ENCODE measurements at regions not wholly inside any gene's neighbourhood (a gene's known extent, or its start where the extent isn't known, plus 50 kb on each side); places are given as distances from the start of the nearest gene placed in this dataset.

DNA sequence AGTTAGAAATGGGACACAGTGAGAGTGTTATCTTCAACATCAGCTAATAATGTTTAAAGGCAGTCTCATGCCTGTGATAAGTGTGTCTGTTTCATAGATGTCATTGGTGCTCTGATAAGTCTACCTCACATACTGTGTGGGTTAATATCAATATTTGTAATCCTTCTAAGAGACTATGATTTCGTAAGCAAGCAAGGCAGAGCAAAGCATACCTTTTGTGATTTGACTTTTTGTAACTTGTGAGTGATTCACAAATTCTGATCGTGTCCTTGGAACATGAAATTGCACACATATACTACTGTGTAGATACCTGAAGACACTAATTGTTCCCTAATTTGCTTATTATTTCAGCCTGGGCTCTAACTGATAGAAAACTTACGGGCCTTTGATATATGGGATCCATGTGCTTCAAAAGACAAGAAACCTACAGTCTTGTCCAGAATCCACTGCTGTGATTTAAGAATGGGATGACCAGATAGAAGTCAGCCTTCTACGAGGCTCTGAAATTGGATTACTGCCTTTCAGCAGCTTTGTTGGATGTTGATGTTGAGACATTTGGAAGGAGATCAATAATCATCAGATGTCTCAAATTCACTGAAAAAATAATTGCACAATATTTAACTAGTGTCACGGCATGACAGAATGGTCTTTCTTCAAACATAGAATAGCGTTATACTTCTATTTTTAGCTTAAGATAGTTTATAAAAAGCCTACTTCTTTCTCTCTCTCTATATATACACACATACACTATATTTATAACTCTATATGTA lies 63.2 kb upstream of the KLF6 start:
- intact Hi-C loops (cut with micrococcal nuclease), result no loop called here

DNA sequence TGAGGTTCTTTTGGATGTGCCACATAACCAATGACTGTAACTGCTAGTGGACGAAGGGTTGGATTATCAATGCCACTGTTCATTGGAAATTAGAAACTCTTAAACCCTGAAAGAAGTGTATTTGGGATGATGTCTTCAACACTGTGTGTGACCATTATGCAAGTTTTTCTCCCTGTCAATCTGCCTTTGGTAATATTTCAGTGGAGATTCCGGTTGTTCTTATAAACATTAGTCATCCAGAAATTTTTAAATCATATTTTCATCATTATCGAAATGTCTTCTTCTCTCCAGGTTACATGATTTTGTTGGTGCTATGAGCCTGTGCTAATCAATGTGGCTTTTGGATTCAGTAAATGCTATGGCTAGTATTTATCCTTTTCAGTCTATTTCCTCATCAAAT lies 61.7 kb upstream of the KLF6 start:
- intact Hi-C loops (cut with micrococcal nuclease), result no loop called here

DNA sequence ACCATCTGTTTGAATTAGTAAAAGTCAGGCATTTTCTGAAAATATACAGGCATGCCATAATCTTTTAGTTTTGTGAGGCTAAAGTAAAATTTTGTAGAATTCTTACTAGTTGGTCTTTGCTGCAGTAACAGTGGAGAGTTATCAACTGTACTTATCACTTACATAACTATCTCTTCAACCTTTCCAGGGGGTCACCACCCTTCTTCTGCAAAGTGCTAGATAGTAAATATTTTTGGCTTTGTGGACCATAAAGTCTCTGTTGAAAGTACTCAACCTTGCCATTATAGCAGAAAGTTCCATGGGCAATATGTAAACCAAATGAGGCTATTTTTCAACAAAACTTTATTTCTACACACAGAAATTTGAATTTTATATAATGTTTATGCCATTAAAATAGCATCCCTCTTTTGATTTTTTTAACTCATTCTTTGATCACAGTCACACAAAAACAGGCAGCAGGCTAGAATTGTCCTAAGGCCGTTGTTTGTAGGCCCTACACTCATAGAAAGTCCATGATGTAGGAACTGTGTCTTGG lies 59.5 kb upstream of the KLF6 start:
- intact Hi-C loops (cut with micrococcal nuclease), result no loop called here

DNA sequence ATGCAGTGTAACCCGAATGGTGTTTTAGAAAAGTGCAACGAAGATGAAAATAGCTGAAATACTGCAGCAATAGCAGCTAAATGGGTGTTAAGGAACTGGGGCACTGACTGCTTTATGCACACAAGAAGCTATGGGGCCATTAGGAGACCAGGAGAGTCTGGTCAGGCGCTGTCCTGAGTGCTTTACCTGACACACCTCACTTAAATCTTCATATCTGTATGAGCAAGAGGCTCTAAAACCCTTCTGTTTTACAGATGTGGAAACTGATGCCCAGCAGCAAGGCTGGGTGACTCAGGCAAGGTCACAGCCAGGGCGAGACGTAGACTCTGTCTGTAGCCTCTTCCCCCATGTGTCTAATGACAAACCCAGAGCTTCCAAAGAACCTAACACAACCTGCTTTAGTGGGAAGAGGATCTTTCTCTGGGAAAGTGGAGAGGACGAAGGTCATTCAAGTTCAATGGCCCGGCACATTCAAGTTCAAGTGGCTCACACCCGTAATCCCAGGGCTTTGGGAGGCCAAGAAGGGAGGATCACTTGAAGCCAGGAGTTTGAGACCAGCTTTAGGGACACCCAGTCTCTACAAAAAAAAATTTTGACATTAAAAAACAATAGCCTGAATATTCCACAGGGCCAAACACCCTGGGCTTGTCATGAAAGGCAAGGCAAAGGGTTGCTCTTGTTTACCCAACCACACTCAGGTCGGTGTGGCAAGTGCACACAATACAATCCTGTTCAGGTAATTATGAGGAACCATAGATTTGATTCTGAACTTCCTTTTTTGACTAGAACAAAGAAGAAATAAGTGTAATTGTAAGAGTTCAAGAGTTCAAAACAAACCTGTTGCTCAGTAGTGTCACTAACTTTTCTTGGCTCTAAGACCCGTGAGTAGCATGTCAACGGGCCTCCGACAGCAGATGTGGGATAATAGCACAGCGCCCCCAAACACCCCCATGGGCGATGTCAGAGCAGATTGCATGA lies 53.7 kb upstream of the KLF6 start:
- intact Hi-C loops (cut with micrococcal nuclease), result no loop called here

DNA sequence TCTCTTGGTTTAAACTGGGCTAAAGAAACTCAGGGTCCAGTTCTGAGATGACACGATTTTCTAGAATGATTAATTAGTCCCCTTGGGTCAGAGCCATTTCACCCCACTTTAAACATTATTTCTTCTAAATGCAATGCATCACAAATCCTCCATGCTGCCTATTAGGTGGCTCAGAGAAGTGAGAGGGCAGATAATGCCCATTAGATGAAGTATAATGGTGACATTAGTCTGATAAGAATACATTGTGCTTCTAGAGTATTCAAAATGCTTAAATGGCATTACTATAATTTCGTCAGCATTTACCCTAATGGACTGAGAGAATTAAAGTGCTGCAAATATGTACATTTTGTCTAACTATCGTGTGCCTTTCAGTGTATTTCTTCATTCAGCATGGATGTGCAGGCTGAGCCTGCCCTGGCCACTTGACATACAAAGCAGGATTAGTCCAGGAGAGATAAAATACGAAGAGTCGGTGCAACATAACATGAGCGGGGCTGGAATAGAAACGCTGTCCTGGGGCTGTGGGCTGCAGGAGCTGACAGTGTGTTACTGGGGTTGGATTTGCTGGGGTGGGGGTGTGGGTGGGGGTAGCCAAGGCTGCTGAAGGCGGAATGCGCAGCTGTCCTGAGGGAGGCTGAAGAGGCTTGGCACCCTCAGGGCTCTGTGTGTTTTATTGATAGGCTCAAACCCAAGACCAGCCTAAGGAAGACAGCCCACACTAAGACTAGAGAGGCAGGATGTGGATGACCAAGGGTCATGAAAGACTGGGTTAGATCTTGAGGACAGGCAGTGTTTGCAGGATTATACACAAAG lies 52.8 kb upstream of the KLF6 start:
- intact Hi-C loops (cut with micrococcal nuclease), result no loop called here

DNA sequence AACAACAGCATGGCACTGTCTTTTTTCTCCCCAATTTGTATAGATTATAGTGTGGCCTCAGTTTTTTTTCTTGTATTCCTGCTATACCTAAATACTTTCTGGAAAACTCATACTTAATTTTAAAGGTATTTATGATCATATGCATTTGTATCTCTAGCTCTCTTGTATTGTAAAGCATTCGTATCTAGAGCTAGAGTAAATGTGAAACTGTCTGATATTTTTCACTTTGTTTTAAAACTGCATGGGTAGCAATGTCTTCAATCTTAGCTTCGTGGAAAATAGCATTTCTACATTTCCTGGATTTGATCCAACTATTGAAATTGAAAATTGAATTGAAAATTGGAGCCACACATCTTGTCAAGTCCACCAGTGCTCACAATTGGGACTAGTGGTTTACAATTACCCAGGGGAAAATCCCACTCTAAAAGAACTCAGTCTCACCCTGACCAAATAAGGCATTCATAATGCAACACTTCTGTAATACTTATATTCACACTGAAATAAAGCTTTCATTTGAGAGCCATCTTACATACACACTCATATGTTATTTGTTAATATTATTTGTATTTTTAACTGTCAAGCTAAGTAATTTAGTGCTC lies 51.3 kb upstream of the KLF6 start:
- intact Hi-C loops (cut with micrococcal nuclease), result no loop called here

DNA sequence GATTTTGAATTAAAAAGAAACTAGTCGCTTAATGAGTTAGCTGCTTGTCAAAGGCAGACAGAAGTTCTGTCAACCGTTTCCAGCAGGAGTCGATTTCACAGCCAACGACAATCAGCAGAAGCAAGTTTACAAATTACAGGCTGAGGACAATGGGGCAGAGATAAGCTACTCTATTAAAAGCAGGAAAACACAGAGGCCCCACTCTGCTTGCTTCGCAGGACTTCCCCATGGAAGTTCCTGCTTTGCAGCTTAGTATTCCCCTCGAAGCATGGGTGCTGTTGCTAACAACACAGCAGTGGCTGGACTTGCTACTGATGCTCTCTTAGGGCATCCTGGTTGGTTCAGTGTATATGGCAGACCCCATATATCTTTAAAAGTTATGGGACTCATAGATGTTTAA lies 50.8 kb upstream of the KLF6 start:
- intact Hi-C loops (cut with micrococcal nuclease), result no loop called here

DNA sequence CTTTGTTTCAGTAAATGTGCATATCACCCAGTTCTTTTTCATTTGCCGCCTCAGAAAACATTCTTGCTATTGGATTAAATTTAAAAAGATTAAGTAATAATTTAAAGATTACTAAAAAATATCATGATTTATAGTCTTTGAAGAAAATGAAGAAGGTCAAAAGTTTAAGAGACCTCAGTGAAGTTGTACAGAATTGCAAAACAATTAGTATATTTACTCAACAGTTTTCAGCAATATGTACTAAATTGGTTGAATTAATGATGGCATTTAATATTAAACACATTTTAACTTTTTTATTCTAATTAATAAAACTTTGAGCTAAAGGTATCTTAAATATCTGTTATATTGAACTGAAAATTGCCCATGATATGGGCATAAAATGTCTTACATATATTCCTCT lies 49.9 kb upstream of the KLF6 start:
- intact Hi-C loops (cut with micrococcal nuclease), result no loop called here
